SU-DHL-6 (cell line): ENCODE measurements at regions not wholly inside any gene's neighbourhood (a gene's known extent, or its start where the extent isn't known, plus 50 kb on each side); places are given as distances from the start of the nearest gene placed in this dataset.

ENCODE experiments used
- H2AFZ ChIP-seq: fragments of 200-600 bp; sonication (generic); 2 replicates; pipeline ENCODE4 v1.6.1; 2014; ENCODE audit warnings: low read depth, mild to moderate bottlenecking, moderate library complexity, mixed read lengths, antibody characterized with exemption, low read length; ENCODE audit not compliant: severe bottlenecking
- H3F3A ChIP-seq: fragments of 200-600 bp; shearing (Covaris generic); 2 replicates; pipeline ENCODE4 v1.6.0; 2016; ENCODE audit warnings: antibody characterized with exemption, mild to moderate bottlenecking; ENCODE audit not compliant: insufficient read depth
- H3K27ac ChIP-seq: fragments of 200-600 bp; sonication (generic); 2 replicates; pipeline ENCODE4 v1.5.1; 2016; ENCODE audit warnings: low read depth, mild to moderate bottlenecking, low read length, moderate library complexity, mixed read lengths
- H3K27me3 ChIP-seq: fragments of 200-600 bp; sonication (generic), shearing (Covaris generic); 2 replicates; pipeline ENCODE4 v1.6.0; 2014; ENCODE audit warnings: mild to moderate bottlenecking, low read length
- H3K36me3 ChIP-seq: fragments of 200-600 bp; sonication (generic); 2 replicates; pipeline ENCODE4 v1.6.1; 2014; ENCODE audit warnings: mild to moderate bottlenecking, low read length, mixed read lengths
- H3K4me2 ChIP-seq: fragments of 300-600, 200-600 bp; shearing (Covaris generic), sonication (generic); 2 replicates; pipeline ENCODE4 v1.6.0; 2014; ENCODE audit warnings: low read length, low read depth, mild to moderate bottlenecking; ENCODE audit not compliant: poor library complexity, severe bottlenecking
- H3K4me3 ChIP-seq: fragments of 200-600 bp; sonication (generic); 2 replicates; pipeline ENCODE4 v1.5.1; 2014; ENCODE audit warnings: antibody characterized with exemption, low read length, mild to moderate bottlenecking, mixed read lengths; ENCODE audit not compliant: insufficient read depth, poor library complexity, severe bottlenecking
- H3K79me2 ChIP-seq: fragments of 200-600 bp; sonication (generic); 2 replicates; pipeline ENCODE4 v1.6.1; 2014; ENCODE audit warnings: mild to moderate bottlenecking, low read length, moderate library complexity; ENCODE audit not compliant: insufficient read depth
- H3K9ac ChIP-seq: fragments of 200-600 bp; sonication (generic); 2 replicates; pipeline ENCODE4 v1.7.0; 2014; ENCODE audit warnings: mild to moderate bottlenecking, low read length
- H3K9me2 ChIP-seq: fragments of 200-600 bp; sonication (generic); replicated peaks from 2 replicates; pipeline ENCODE4 v1.6.1; 2014; ENCODE audit warnings: low read length; ENCODE audit not compliant: insufficient read depth
- H3K9me3 ChIP-seq: fragments of 200-600 bp; sonication (generic); 2 replicates; pipeline ENCODE4 v1.6.1; 2014; ENCODE audit warnings: low read length, mixed read lengths; ENCODE audit not compliant: insufficient read depth
- H4K20me1 ChIP-seq: fragments of 200-600 bp; sonication (generic); 2 replicates; pipeline ENCODE4 v1.6.1; 2014; ENCODE audit warnings: low read depth, mild to moderate bottlenecking, antibody characterized with exemption, low read length, moderate library complexity, mixed read lengths
- CTCF ChIP-seq: fragments of 200-600 bp; sonication (generic); IDR thresholded peaks from one replicate; pipeline ENCODE4 v1.5.1; 2017; ENCODE audit warnings: antibody characterized with exemption, mild to moderate bottlenecking, low read length, moderate library complexity; ENCODE audit not compliant: insufficient read depth, poor library complexity, severe bottlenecking
- EZH2phosphoT487 ChIP-seq: fragments of 200-600 bp; sonication (generic), shearing (Covaris generic); conservative IDR thresholded peaks from 2 replicates; pipeline ENCODE4 v1.6.1; 2018; ENCODE audit warnings: mild to moderate bottlenecking, antibody characterized with exemption, low read length, moderate library complexity, mixed read lengths

GRCh38 chr12:115815924-115816323, 461.6 kb downstream of the MED13L start:
- Histone ChIP-seq H3K27me3 (no peaks in the 10 kb centered on the region), H3K79me2 (no peaks in the 10 kb centered on the region), H2AFZ (no peak overlapping the region), H3K27ac (no peak overlapping the region), H3K4me2 (no peak overlapping the region), H3K4me3 (no peak overlapping the region), H3K36me3 (no peaks in the 10 kb centered on the region), H3K9me2 (no peaks in the 10 kb centered on the region), H4K20me1 (no peaks in the 10 kb centered on the region), H3K9me3 (no peaks in the 10 kb centered on the region), H3F3A (no peaks in the 10 kb centered on the region), H3K9ac (no peak overlapping the region)
- TF ChIP-seq EZH2phosphoT487 (no peak), CTCF (no peak)

GRCh38 chr12:115813256-115813655, 464.2 kb downstream of the MED13L start:
- Histone ChIP-seq H3F3A (no peaks in the 10 kb centered on the region), H4K20me1 (no peaks in the 10 kb centered on the region), H3K27ac (no peak overlapping the region), H2AFZ (no peak overlapping the region), H3K27me3 (no peaks in the 10 kb centered on the region), H3K9ac (no peak overlapping the region), H3K9me2 (no peaks in the 10 kb centered on the region), H3K4me2 (no peak overlapping the region), H3K79me2 (no peaks in the 10 kb centered on the region), H3K4me3 (no peak overlapping the region), H3K9me3 (no peaks in the 10 kb centered on the region), H3K36me3 (no peaks in the 10 kb centered on the region)
- TF ChIP-seq CTCF = no peak
- no peak for TF ChIP-seq EZH2phosphoT487

- Histone ChIP-seq H3K4me2 (no peak overlapping the region), H3K9me3 (no peaks in the 10 kb centered on the region), H3K9ac (no peak overlapping the region), H2AFZ (no peak overlapping the region), H4K20me1 (no peaks in the 10 kb centered on the region), H3K36me3 (no peaks in the 10 kb centered on the region), H3K79me2 (no peaks in the 10 kb centered on the region), H3K27me3 (no peaks in the 10 kb centered on the region), H3K9me2 (no peaks in the 10 kb centered on the region), H3K4me3 (no peak overlapping the region), H3K27ac (no peak overlapping the region), H3F3A (no peaks in the 10 kb centered on the region)
- TF ChIP-seq EZH2phosphoT487 (no peak), CTCF (no peak)
Measured at GRCh38 chr12:115811929-115812328, 465.6 kb downstream of the MED13L start.
